ENCODE measurements at regions not wholly inside any gene's neighbourhood (a gene's known extent, or its start where the extent isn't known, plus 50 kb on each side); places are given as distances from the start of the nearest gene placed in this dataset.
"Not testable (repeated sequence)": the region's sequence is repeated elsewhere in the genome, so short reads cannot be mapped to it uniquely, and the experiment has no call there.

- no TSS peak for BruUV-seq (replicated peaks)
- Mint-ChIP-seq H3K36me3 (ENCODE audit: insufficient read depth, unreplicated experiment) (no peaks in the 10 kb centered on the region), H3K4me3 (ENCODE audit: unreplicated experiment) (no peak overlapping the region), H3K4me1 (ENCODE audit: insufficient read depth, unreplicated experiment) (no peaks in the 10 kb centered on the region), H3K27ac (ENCODE audit: low read depth, unreplicated experiment) (no peak overlapping the region), H3K9me3 (ENCODE audit: unreplicated experiment) (no peaks in the 10 kb centered on the region), H3K27me3 (ENCODE audit: insufficient read depth, unreplicated experiment) (no peaks in the 10 kb centered on the region)
- ChIA-PET CTCF (interaction anchor here (0.6 kb wide), 1 partner anchor 175 kb away, joined by 3 read pairs; no protein-coding TSS in a partner anchor), POLR2A (no interaction called here)
- intact Hi-C loops (cut with micrococcal nuclease): no loop called here
- DNase-seq (ENCODE audit: unreplicated experiment): no peak
- no peak for TF ChIP-seq CTCF (IDR thresholded peaks at IDR 0.05; ENCODE audit: unreplicated experiment)
These were observed 241.6 kb downstream of the LMBRD1 start for GRCh38 chr6:69555088-69555638.

GRCh38 chr6:69542494-69542893 lies 254.3 kb downstream of the LMBRD1 start:
- Mint-ChIP-seq H3K36me3 (ENCODE audit: insufficient read depth, unreplicated experiment) (no peaks in the 10 kb centered on the region), H3K4me1 (ENCODE audit: insufficient read depth, unreplicated experiment) (no peaks in the 10 kb centered on the region), H3K4me3 (ENCODE audit: unreplicated experiment) (no peak overlapping the region), H3K27me3 (ENCODE audit: insufficient read depth, unreplicated experiment) (no peaks in the 10 kb centered on the region), H3K27ac (ENCODE audit: low read depth, unreplicated experiment) (no peak overlapping the region), H3K9me3 (ENCODE audit: unreplicated experiment) (no peaks in the 10 kb centered on the region)
- no peak for TF ChIP-seq CTCF (IDR thresholded peaks at IDR 0.05; ENCODE audit: unreplicated experiment)
- intact Hi-C loops (cut with micrococcal nuclease): no loop called here
- ChIA-PET POLR2A (no interaction called here), CTCF (interaction anchor here (0.7 kb wide), 1 partner anchor 548 kb away, joined by 3 read pairs; no protein-coding TSS in a partner anchor)
- DNase-seq (ENCODE audit: unreplicated experiment): no peak
- BruUV-seq (replicated peaks): no TSS peak

- no peak for TF ChIP-seq CTCF (IDR thresholded peaks at IDR 0.05; ENCODE audit: unreplicated experiment)
- BruUV-seq (replicated peaks): no TSS peak
- no peaks in the 10 kb centered on the region for H3K9me3 Mint-ChIP-seq (ENCODE audit: unreplicated experiment)
- intact Hi-C loops (cut with micrococcal nuclease): no loop called here
- H3K36me3 Mint-ChIP-seq (ENCODE audit: insufficient read depth, unreplicated experiment): no peaks in the 10 kb centered on the region
- no peak overlapping the region for H3K4me3 Mint-ChIP-seq (ENCODE audit: unreplicated experiment)
- no peak overlapping the region for H3K27ac Mint-ChIP-seq (ENCODE audit: low read depth, unreplicated experiment)
- CTCF ChIA-PET: interaction anchor here (0.8 kb wide), 1 partner anchor 89 kb away, joined by 3 read pairs; no protein-coding TSS in a partner anchor
- H3K4me1 Mint-ChIP-seq (ENCODE audit: insufficient read depth, unreplicated experiment): no peaks in the 10 kb centered on the region
- peaks cover 11% of the 10 kb centered on the region for H3K27me3 Mint-ChIP-seq (ENCODE audit: insufficient read depth, unreplicated experiment)
- DNase-seq (ENCODE audit: unreplicated experiment): no peak
- POLR2A ChIA-PET: no interaction called here
These were observed 268.8 kb downstream of the LMBRD1 start for GRCh38 chr6:69527921-69528476.

GRCh38 chr6:69515480-69515879 lies 281.3 kb downstream of the LMBRD1 start:
- POLR2A ChIA-PET; H3K27me3 Mint-ChIP-seq (ENCODE audit: insufficient read depth, unreplicated experiment); DNase-seq (ENCODE audit: unreplicated experiment); CTCF ChIA-PET; H3K4me3 Mint-ChIP-seq (ENCODE audit: unreplicated experiment); H3K27ac Mint-ChIP-seq (ENCODE audit: low read depth, unreplicated experiment); intact Hi-C loops (cut with micrococcal nuclease); H3K36me3 Mint-ChIP-seq (ENCODE audit: insufficient read depth, unreplicated experiment); BruUV-seq (replicated peaks); H3K4me1 Mint-ChIP-seq (ENCODE audit: insufficient read depth, unreplicated experiment): not testable (repeated sequence)
- peaks cover 13% of the 10 kb centered on the region for H3K9me3 Mint-ChIP-seq (ENCODE audit: unreplicated experiment)

Measured in MCF 10A (cell line).